GM19438 (cell line): ENCODE measurements at regions not wholly inside any gene's neighbourhood (a gene's known extent, or its start where the extent isn't known, plus 50 kb on each side); places are given as distances from the start of the nearest gene placed in this dataset.

Experiments used
- ATAC-seq: cut with Tn5 transposase; IDR thresholded peaks from one replicate; pipeline ENCODE4 v1.9.1; 2021; ENCODE audit warnings: low read depth; ENCODE audit not compliant: unreplicated experiment

DNA sequence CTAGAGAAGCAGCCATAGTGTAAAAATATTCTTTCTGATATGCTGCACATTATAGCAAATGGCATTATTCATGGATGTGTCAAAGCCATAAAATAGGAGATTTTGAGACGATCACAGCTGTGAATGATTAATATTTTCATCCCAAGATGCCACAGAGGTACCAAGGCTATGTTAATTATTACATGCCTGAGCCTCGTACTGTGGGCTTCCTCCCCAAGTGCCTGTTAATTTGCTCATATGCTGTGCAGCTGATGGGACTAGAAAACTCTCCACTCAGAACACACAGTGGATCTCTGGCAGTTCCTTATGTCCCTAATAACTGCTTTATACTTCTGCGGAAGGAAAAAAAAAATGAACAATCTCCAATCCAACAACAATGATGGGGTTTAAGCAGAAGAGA is 184.9 kb upstream of the TSHZ2 start:
- no peak for ATAC-seq

DNA sequence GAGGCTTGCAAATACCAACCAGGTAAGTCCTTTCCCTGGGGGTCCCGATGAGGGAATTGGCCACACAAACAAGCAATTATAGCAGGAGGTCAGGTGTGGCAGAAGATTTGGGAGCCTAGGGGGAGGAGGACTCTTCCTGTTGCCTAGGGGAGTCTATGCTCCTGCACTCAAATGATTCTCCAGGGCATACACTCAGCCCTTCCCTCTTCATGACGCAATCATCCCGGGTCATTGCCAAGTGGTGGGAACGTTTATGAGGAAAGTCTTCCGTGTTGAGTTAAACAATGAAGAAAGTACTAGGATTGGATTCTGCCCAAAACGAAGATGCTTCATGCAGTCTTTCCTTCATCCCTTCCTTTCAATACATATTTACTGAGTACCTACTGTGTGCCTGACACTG is 186.5 kb upstream of the TSHZ2 start:
- ATAC-seq, result no peak

DNA sequence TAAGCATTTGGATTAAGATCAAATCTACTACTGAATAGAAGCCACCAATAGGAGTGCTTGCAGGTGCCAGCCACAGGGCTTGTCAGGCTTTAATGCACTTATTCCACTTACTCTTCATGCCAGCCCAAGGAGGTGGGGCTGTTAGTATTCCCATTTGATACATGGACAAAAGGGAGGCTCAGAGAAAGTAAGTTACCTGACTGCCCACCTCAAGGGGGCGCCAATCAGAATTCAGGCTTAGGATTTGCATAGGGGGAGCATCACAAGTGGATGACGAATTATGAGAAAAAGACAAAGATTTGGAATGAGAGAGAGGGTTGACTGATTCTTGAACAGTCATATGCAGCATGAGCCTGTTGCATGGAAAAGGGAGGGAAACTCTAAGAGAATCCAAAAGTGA is 188.4 kb upstream of the TSHZ2 start:
- no peak for ATAC-seq

DNA sequence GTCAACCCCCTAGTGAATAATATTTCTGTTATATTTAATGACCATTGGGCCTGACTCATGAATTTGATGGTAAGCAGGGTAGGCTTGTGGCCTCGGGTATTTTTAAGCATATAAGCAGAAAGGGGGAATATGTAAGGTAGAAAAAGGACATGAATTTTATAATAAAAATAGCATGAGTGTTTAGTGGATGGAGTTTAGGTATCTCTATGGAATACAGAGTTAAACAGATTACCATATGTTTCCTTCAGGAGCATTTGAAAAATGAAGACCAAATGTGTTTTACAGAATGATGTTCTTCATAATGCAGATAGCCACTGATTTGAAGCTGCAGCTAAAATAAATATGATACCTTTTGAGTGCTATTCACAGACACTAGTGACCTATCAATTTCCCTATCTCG is 191.7 kb upstream of the TSHZ2 start:
- ATAC-seq, result no peak

DNA sequence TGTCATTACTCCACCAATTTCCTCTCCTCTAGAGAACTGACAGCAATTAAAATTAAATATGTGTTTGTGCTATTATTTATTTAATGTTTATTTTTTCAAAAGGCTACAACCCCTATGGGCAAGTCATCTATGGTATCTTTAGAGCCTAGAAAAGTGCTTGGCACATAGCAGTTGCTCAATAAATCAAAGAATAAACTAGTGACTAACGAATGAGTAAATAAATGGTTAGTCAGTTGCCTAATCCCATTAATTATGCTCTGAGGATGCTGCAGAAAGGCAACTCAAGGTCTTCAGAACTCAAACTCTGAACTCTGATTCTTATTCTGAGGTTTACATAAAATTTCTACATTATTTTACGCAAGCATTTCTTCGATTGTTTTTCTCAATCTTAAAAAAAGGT is 193.0 kb upstream of the TSHZ2 start:
- no peak for ATAC-seq

DNA sequence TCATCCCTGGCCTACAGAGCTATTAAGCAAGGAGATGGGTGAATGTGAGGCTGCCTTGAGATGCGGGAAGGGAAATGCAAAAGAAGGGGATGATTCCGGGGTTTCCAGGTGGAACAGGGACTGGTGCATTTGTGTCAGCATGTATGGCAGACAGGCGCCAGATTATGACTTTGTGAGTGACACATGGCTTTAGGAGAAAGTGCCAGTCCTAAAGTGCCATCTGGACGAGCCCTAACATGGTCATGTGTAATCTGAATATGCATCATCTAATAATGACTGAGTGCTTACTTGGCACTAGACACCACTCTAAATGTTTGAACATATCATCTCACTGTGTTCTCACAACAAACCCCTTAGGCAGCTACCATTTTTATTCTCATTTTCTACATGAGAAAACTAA is 195.0 kb upstream of the TSHZ2 start:
- ATAC-seq, result no peak

DNA sequence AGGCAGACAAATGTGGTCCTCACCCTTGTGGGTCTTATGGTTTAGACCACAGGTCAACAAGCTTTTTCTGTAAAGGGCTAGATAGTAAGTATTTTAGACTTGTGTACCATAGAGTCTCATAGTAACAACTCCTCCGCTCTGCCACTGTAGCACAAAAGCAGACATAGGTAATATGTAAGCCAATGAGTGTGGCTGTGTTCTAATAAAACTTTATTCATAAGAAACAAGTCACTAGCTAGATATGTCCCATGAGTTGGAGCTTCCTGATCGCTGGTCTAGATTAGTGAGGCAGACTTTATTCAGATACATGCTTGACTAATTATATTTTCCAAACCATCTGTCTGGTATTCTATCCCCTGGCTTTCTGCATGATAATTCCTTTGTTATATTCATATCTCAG is 196.4 kb upstream of the TSHZ2 start:
- ATAC-seq, result no peak

DNA sequence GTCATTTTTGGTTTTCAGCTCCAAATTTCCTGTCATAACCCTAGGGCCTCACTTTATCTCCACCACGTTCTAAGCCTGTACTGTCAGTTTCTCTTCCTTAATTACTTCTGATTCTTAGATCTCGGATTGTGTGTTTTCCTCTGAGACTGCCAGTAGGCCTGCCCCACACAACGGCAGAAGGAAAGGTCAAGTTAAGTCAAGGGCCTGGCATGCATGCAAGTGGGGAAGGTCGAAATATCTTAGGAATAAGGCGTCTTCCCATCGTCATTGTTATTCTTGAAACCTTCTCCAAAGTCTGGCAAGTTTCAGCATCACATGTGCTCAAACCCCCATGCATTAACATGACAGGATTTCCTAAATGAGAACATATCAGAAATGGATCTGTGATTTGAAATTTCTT is 203.5 kb upstream of the TSHZ2 start:
- no peak for ATAC-seq

DNA sequence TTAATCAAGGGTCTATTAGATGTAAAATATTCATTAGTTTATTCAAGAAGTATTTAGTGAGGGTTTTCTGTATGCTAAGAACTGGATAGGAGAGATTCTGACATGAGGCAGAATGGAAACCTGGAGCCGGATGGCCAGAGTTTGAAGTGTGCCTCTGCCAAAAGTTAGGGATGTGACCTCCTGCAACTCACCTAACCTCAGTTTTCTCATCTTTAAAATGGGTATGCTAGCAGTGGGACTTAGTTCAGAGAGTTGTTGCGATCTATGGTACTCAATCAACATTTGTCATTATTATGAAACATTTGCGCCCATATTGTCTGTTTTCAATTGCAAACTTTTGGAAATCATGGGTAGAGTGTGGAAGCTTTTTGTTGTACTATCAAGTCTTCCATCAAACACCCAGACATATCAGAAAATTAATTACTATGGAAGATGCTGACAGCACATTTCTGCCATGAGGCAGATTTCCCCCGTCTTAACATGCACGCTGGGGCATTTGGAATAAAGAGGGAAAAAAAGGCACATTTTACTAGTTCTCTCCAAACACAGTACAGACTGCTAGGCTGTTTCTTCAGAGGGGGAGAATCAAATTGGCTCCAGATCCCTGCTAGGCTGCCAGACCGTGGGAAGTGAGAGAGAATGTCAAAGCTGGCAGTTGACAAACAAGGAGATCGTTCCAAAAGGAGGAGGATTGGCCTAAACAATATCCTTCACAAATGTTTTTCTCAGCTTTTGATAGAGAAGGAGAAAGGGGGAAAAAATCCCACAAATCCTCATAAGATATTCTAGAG is 205.3 kb upstream of the TSHZ2 start:
- ATAC-seq, result no peak

DNA sequence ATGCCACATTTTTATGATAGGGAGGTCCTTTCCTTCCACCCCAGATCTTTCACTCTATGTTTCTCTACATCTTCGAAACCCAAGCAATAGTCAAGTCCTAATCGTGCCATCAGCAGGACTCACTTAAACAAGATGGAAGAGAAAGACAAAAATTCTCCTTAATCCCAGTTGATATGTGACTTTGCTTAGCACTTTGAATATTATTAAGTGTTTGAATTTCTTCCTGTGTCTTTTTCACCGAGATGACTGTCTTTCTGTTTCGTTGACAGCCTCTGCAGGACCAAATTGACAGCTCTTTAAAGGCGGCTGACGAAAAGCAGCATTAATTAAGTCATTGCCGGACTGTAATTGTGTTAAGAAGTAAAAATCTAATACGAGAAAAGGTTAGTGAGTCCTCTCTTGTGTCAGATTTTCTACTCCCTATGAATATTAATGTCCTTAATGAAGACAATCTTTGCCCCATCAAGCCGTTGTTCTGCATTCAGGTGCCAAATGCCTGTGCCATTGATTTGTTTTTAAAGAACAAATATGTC is 208.8 kb upstream of the TSHZ2 start:
- no peak for ATAC-seq

DNA sequence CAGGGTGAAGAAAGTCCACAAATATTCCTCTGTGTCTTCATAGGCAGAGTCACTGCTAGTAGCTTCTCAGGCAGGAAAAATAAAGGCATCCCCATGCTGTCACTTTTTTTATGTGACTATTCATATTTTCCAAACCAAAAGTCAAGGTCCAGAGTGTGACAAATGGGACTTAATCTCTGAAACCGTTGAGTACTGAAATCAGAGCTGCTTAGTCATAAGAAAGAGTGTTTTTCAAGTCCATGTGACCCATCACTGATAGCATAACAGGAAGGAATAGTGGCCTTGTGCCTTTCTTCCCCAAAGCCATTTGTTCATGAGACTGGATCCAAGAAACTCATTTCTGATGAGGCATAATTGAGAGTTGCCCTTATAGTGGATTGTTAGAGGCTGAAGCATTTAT is 210.3 kb upstream of the TSHZ2 start:
- no peak for ATAC-seq

DNA sequence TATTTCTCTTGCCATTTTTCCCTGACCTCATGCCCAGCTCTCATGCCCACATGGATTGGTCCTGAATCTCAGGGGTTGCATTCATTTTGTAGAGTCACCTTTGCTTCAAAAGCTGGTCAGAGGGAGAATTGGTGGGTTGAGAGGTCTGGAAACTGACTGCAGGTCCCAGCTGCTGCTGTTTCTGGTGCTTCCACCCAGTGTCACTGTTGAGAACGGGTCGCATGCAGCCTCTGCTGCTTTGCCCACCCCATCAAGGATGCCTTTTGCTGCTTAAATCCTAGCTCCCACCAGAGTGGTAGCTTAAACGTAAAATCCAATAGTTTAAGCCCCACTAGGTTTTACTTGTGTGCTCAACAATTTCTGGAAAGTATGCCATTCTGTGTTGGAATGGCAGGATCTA is 211.4 kb upstream of the TSHZ2 start:
- no peak for ATAC-seq

DNA sequence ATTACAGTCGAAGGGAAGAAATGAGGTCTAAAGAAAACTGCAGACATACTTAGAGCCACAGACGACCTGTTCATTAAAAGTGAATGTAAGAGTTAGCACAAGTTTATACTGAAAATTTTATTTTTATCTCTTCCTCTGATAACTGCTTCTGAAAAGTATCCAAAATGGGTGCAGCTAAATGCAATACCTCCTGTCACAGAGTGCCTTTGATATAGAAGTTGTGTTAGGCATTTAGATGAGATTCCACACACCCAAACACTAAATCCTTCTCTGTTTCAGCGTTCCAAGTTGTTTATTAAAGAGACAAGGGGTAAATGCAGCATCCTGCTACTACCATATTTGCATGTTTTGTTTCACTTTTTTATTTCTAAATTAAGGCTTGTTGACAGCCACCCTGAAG is 214.7 kb upstream of the TSHZ2 start:
- ATAC-seq, result no peak

DNA sequence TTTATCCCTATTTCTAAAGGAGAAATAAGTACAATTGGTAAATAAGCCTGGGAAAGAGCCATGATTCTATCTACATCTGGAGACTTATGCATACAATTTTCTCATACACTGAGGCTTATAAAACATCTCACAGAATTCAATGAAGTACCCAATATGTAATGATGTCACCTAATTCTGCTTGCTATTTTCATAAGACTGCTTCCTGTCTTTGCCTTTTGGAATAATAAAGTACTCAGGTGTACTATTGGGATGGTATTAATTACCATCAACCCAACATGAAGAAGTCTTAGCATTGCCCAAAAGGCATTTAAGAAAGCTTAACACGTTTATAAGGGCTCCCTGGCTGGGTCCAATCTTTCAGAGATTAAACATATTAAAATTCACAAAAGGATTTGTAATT is 216.4 kb upstream of the TSHZ2 start:
- ATAC-seq, result no peak

DNA sequence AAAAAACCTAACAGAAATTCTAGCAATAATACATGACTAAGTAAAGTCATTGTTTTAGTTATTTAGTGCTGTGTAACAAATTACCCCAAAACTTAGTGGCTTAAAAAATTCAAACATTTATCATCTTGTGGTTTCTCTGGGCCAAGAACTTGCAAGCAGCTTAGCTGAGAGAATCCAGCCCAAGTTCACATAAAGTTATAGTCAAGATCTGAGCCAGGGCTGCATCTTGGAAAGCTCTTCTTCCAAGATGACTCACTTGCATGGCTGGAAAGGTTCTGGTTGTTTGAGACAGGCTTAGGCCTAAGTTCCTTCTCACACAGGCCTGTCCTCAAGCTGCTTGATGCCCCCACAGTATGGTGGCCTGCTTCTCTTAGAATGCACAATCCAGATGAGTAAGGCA is 217.8 kb upstream of the TSHZ2 start:
- no peak for ATAC-seq

DNA sequence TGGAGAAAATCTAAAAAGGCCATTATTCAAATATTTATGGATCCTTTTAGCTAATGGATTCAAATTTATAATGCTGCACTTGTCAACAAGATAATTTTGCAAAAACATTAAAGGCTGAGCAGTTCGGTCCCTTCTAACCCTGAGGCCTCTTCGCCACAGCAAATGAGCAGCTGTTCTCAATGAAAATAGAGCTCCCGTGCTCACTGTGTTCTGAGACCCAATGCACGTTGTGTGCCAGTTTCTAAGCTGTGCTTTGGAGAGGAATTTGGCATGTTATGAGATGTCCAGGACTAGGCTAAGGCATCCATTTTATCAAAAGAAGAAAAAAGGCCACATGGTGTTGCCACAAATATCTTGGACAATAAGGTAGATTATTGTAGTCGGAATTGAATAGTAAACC is 220.1 kb upstream of the TSHZ2 start:
- no peak for ATAC-seq

DNA sequence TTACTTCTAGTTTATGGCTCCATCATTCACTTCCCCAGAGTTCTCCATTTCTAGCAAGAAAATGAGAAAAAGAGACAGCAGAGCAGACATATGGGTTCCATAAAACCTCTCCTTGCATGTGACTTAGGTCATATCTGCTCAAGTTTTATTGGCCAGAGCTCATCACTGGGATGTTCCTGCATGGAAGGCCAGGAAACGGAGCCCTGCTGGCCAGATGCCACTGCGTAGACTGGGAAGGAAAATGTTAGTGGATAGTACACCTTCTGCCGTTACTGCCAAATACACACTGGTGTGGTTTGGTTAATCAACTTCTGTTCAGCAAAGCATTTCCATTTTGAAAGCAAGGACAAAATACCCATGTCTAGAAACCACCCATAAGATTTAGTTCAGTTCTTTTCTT is 220.6 kb upstream of the TSHZ2 start:
- ATAC-seq, result no peak

DNA sequence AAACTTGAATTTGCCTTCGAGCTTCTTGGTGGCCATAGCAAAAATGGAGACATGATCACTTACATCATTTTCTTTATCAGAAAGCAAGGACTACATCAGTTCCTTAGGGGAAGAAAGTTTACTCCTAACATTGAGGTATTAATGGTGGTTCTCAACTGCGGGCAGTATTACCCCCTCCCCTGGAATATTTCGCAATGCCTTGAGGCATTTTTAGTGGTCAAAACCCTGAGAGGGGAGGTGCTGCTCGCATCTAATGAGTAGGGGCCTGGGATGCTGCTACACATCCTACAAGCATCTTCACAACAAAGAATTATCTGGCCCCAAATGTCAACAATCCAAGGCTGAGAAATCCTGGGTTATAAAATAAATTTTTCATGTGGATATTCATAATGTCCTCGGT is 222.2 kb upstream of the TSHZ2 start:
- ATAC-seq, result no peak

DNA sequence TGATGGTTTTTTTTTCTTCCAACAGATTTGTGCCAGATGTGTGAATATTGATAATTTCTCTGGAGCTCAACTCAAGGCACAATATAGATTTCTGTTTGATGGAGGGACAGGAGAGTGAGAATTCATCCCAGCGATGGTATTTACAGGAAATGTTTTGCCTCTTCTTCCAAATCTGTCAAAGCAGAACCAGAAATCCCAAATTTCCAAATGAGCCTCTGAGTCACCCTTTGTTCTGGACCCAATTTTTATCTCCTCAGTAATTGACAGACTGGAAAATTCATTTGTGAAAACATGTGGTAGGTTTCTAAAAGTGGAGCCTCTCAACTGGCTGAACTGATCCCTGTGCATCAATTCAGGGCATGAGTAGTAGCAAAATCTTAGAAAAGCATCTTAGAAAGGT is 223.2 kb upstream of the TSHZ2 start:
- ATAC-seq, result no peak

DNA sequence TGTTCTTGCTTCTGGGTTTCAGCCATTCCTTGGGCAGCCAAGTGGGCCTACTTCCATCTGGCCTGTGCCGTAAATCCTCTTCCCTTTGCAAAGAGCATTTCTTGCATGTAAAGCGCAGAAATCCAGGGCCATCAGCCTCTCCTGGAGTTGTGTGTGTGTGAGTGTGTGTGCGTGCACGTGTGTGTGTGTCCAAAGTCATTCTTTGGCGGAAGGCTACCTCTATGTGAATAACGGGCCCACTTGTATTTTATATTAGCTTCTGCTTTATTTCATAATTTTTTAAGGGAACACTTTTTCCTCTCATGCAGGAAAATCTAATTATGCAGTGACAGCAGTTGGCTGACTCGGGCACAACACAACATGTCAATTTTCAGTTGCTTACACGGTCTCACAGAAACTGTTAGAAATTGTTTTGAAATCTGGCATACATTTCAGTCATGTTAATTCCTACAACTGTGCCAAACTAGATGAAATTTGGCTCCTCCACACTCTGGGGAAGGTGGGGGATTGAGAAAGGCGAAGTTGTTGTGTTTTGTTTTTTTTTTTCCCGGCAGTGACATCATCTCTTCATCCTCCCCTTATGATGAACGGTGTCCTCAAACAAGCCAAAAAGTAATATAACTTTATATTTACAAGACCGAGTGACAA is 223.7 kb upstream of the TSHZ2 start:
- no peak for ATAC-seq

DNA sequence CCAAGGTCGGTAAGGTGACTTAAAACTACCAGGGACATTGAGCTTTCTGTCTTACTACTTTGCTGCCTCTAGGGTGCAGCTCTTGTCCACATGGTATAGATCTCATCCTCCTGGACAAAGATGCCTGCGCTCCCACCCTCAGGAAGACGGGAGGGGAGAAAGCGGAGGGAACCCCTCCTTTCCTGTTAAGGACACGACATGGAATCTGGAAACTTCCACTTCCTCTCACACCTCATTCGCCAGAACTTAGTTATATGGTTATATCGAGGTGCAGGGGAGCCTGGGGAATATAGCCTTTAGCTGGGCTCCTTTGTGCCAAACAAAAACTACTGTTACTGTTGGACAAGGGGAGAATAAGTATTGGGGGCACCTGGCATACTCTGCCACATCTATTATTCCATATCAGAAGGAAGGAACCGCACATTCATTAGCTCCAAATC is 224.3 kb upstream of the TSHZ2 start:
- ATAC-seq, result no peak

DNA sequence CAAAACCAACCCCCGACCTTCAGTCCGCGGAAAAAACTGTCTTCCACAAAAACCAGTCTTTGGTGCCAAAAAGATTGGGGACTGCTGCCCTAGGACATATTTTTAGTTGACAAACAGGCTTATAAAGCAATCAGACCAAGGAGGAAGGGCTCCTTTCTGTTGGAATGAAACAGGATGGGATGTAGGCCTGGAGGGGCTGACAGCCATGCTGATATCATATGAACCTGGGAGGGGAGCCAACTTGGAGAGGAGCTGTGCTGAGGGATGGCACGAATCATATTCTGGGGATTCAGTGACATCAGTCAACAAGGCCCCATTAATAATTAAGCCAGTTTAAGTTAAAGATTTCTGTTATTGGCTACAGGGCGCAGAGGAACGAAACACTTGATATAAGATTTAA is 225.4 kb upstream of the TSHZ2 start:
- no peak for ATAC-seq
